ENCODE measurements at regions not wholly inside any gene's neighbourhood (a gene's known extent, or its start where the extent isn't known, plus 50 kb on each side); places are given as distances from the start of the nearest gene placed in this dataset.

- TF ChIP-seq ZNF580 (CRISPR knock-in tag; IDR thresholded peaks at IDR 0.05; ENCODE audit: borderline replicate concordance, low read depth) (no peak), KAT7 (CRISPR knock-in tag; IDR thresholded peaks at IDR 0.05; ENCODE audit: borderline replicate concordance) (no peak), PRPF4 (IDR thresholded peaks at IDR 0.05; ENCODE audit: low read depth, low read length, poor library complexity, severe bottlenecking) (no peak), EP300 (IDR thresholded peaks at IDR 0.05; ENCODE audit: low read depth in 2 of 2, low read length in 2 of 2) (no peak), EP300 (CRISPR knock-in tag; IDR thresholded peaks at IDR 0.05; ENCODE audit: borderline replicate concordance) (no peak), KDM1A (CRISPR knock-in tag; IDR thresholded peaks at IDR 0.05) (no peak), ZKSCAN8 (CRISPR knock-in tag; IDR thresholded peaks at IDR 0.05; ENCODE audit: borderline replicate concordance) (no peak), EZH2 (conservative IDR thresholded peaks at IDR 0.05; ENCODE audit: low read depth, low read length) (no peak), ZMAT3 (CRISPR knock-in tag; conservative IDR thresholded peaks at IDR 0.05) (no peak), ZNF558 (CRISPR knock-in tag; IDR thresholded peaks at IDR 0.05; ENCODE audit: borderline replicate concordance) (no peak)
Measured at GRCh38 chr5:152819891-152820290, 414.8 kb upstream of the NMUR2 start.
